GM23248 (cell line): ENCODE measurements at regions not wholly inside any gene's neighbourhood (a gene's known extent, or its start where the extent isn't known, plus 50 kb on each side); places are given as distances from the start of the nearest gene placed in this dataset.
A peak's percentile ranks its signal among the peaks of the same experiment; 100 is the strongest.

ENCODE experiments used
- DNase-seq: peaks from one replicate; pipeline ENCODE4 v3.0.0-alpha.2; 2015
- H2AFZ ChIP-seq: fragments of 200-600 bp; sonication (generic); 2 replicates; pipeline ENCODE4 v1.6.1; 2016; ENCODE audit warnings: antibody characterized with exemption
- H3F3A ChIP-seq: fragments of 200-600 bp; sonication (generic); 2 replicates; pipeline ENCODE4 v1.6.1; 2016; ENCODE audit warnings: mild to moderate bottlenecking, antibody characterized with exemption, mixed run types; ENCODE audit not compliant: insufficient read depth
- H3K27ac ChIP-seq: fragments of 200-600 bp; sonication (generic); 2 replicates; pipeline ENCODE4 v1.5.1; 2016; ENCODE audit warnings: mild to moderate bottlenecking
- H3K27me3 ChIP-seq: fragments of 200-600 bp; sonication (generic); replicated peaks from 2 replicates; pipeline ENCODE4 v1.6.1; 2016; ENCODE audit warnings: mild to moderate bottlenecking; ENCODE audit not compliant: insufficient read depth
- H3K36me3 ChIP-seq: fragments of 200-600 bp; sonication (generic); 2 replicates; pipeline ENCODE4 v1.6.1; 2016; ENCODE audit warnings: low read depth, mild to moderate bottlenecking
- H3K4me1 ChIP-seq: fragments of 200-600 bp; sonication (generic); 2 replicates; pipeline ENCODE4 v1.6.1; 2016; ENCODE audit warnings: mild to moderate bottlenecking; ENCODE audit not compliant: insufficient read depth
- H3K4me2 ChIP-seq: fragments of 200-600 bp; sonication (generic); one replicate; pipeline ENCODE4 v1.6.1; 2016; ENCODE audit warnings: mild to moderate bottlenecking; ENCODE audit not compliant: unreplicated experiment
- H3K4me3 ChIP-seq: fragments of 200-600 bp; sonication (generic); 2 replicates; pipeline ENCODE4 v1.5.1; 2016; ENCODE audit warnings: mild to moderate bottlenecking
- H3K79me2 ChIP-seq: fragments of 200-600 bp; sonication (generic); 2 replicates; pipeline ENCODE4 v1.6.1; 2016; ENCODE audit warnings: mild to moderate bottlenecking; ENCODE audit not compliant: insufficient read depth
- H3K9ac ChIP-seq: fragments of 200-600 bp; sonication (generic); 2 replicates; pipeline ENCODE4 v1.6.1; 2016; ENCODE audit warnings: mild to moderate bottlenecking
- H3K9me2 ChIP-seq: fragments of 200-600 bp; sonication (generic); 2 replicates; pipeline ENCODE4 v1.6.1; 2016; ENCODE audit warnings: mixed run types, mild to moderate bottlenecking, moderate library complexity; ENCODE audit not compliant: insufficient read depth
- H3K9me3 ChIP-seq: fragments of 200-600 bp; sonication (generic); one replicate; pipeline ENCODE4 v1.6.1; 2017; ENCODE audit warnings: low read depth
- H4K20me1 ChIP-seq: fragments of 200-600 bp; sonication (generic); 2 replicates; pipeline ENCODE4 v1.6.0; 2016; ENCODE audit not compliant: insufficient read depth
- EZH2 ChIP-seq: fragments of 200-600 bp; sonication (generic); IDR thresholded peaks from 2 replicates; pipeline ENCODE4 v1.6.1; 2018; ENCODE audit warnings: antibody characterized with exemption, mild to moderate bottlenecking; ENCODE audit not compliant: insufficient read depth, poor library complexity, severe bottlenecking
- EZH2phosphoT487 ChIP-seq: fragments of 200-600 bp; sonication (generic); IDR thresholded peaks from 2 replicates; pipeline ENCODE4 v1.6.1; 2018; ENCODE audit warnings: antibody characterized with exemption, moderate library complexity, mild to moderate bottlenecking, low read depth; ENCODE audit not compliant: insufficient read depth
- WGBS, 2 experiments: methylation state at CpG; one replicate each; pipeline ENCODE4 v1.1.6; 2015 to 2017; ENCODE audit warnings: low lambda C conversion rate in 2 of 2, low coverage in 1 of 2; ENCODE audit errors: missing lambda C conversion rate in 2 of 2; 5-methylcytosine and 5-hydroxymethylcytosine counted together
- in situ Hi-C: fragments of 300-500 bp; cut with MboI; formaldehyde crosslinking; loops from 2 replicates; pipeline ENCODE4 v1.15.0; 2020

- Histone ChIP-seq H3K4me3 (no peak overlapping the region), H3K9ac (no peak overlapping the region), H2AFZ (no peak overlapping the region), H3K79me2 (no peaks in the 10 kb centered on the region), H3K27ac (no peak overlapping the region), H3K4me1 (peaks cover 8% of the 10 kb centered on the region), H3F3A (peaks cover 8% of the 10 kb centered on the region; the same call in 1 of the 2 replicates), H3K36me3 (no peaks in the 10 kb centered on the region), H3K9me2 (no peaks in the 10 kb centered on the region), H4K20me1 (no peaks in the 10 kb centered on the region), H3K4me2 (no peak overlapping the region), H3K9me3 (no peaks in the 10 kb centered on the region), H3K27me3 (no peaks in the 10 kb centered on the region)
- TF ChIP-seq EZH2 (no peak), EZH2phosphoT487 (no peak)
- DNase-seq: peak; percentile 56
- 67 to 69% methylated on average over 5 of the region's 5 CpGs for whole genome bisulfite sequencing, 2 experiments
- in situ Hi-C loops: loop anchor here (5.0 to 25.0 kb wide), 2 partner anchors 319 to 539 kb away; partner anchors contain the start of gene OXTR
Observed at GRCh38 chr3:9301091-9301490, 51.6 kb upstream of the SRGAP3 start.

- TF ChIP-seq EZH2phosphoT487 (no peak), EZH2 (no peak)
- no peak for DNase-seq
- in situ Hi-C loops: loop anchor here (5.0 to 25.0 kb wide), 2 partner anchors 319 to 539 kb away; partner anchors contain the start of gene OXTR
- Histone ChIP-seq H3F3A (peaks cover 8% of the 10 kb centered on the region; the same call in 1 of the 2 replicates), H3K27ac (no peak overlapping the region), H3K4me3 (no peak overlapping the region), H3K4me1 (peaks cover 8% of the 10 kb centered on the region), H3K9ac (no peak overlapping the region), H2AFZ (no peak overlapping the region), H3K9me3 (no peaks in the 10 kb centered on the region), H3K4me2 (no peak overlapping the region), H4K20me1 (no peaks in the 10 kb centered on the region), H3K27me3 (no peaks in the 10 kb centered on the region), H3K79me2 (no peaks in the 10 kb centered on the region), H3K9me2 (no peaks in the 10 kb centered on the region), H3K36me3 (no peaks in the 10 kb centered on the region)
- WGBS, 2 experiments: 72 to 73% methylated on average over 10 of the region's 10 CpGs
Observed at GRCh38 chr3:9301798-9302197, 52.4 kb upstream of the SRGAP3 start.

GRCh38 chr3:9302425-9303181, 53.2 kb upstream of the SRGAP3 start:
- Histone ChIP-seq H3K9ac (no peak overlapping the region; the same call in 1 of the 2 replicates), H3K9me3 (no peaks in the 10 kb centered on the region), H3K79me2 (no peaks in the 10 kb centered on the region), H3K36me3 (no peaks in the 10 kb centered on the region), H2AFZ (peak overlapping the region; percentile 57; the same call in 1 of the 2 replicates), H3K27me3 (no peaks in the 10 kb centered on the region), H3K4me3 (peak overlapping the region; percentile 55), H4K20me1 (no peaks in the 10 kb centered on the region), H3K4me2 (peak overlapping the region; percentile 51), H3K9me2 (no peaks in the 10 kb centered on the region), H3K4me1 (peaks cover 8% of the 10 kb centered on the region), H3K27ac (no peak overlapping the region), H3F3A (peaks cover 8% of the 10 kb centered on the region; the same call in 1 of the 2 replicates)
- WGBS, 2 experiments: 14 to 15% methylated on average over 24 of the region's 24 CpGs
- peak; percentile 84 for DNase-seq
- TF ChIP-seq EZH2phosphoT487 (no peak), EZH2 (no peak)
- in situ Hi-C loops: loop anchor here (5.0 to 25.0 kb wide), 2 partner anchors 320 to 540 kb away; partner anchors contain the start of gene OXTR

DNA sequence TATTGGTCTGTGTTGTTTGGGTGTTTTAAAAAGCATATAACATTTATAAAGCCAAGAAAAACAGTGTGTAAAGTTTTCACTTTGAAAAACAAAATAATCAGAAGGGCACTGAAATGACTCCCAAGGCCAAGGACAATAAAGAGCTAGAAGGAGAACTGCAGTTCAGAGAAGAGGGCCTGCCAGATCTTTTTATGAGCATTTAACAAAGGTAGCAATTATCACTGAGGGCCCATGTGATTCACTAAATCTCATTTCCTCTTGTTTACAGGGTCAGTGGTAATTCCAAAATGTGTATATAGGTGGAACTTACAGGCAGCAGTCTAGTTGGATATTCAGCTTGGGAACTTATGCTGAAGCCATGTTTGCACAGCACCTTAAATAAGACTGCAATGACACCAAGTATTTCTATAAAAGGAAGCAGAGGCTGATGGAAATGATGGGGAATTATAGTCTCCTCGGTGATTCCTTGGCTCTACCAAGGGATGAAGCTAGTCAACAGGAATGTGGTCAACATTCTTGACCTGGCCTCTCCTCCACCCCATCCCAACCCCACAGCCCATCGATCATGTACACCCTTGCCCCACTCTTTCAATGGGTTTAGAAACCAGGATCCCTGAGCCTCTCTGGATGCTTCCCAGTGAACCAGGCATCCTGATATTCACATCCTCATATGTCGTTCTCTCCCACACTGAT, 54.4 kb upstream of the THUMPD3 start:
- DNase-seq: no peak
- Histone ChIP-seq H3K27ac (no peak overlapping the region), H3K4me2 (no peak overlapping the region), H3K27me3 (no peaks in the 10 kb centered on the region), H3K4me1 (peaks cover 10% of the 10 kb centered on the region; the same call in 1 of the 2 replicates), H4K20me1 (no peaks in the 10 kb centered on the region), H3K9me3 (no peaks in the 10 kb centered on the region), H3K4me3 (no peak overlapping the region), H2AFZ (no peak overlapping the region), H3K9ac (no peak overlapping the region), H3K79me2 (no peaks in the 10 kb centered on the region), H3K9me2 (no peaks in the 10 kb centered on the region), H3K36me3 (no peaks in the 10 kb centered on the region), H3F3A (no peaks in the 10 kb centered on the region)
- TF ChIP-seq EZH2: no peak
- TF ChIP-seq EZH2phosphoT487: no peak
- WGBS, 2 experiments: 81 to 94% methylated on average over 3 of the region's 3 CpGs
- in situ Hi-C loops: loop anchor here (25.0 kb wide), 1 partner anchor 546 kb away; the partner anchor contains the start of gene OXTR
